ENCODE measurements at regions not wholly inside any gene's neighbourhood (a gene's known extent, or its start where the extent isn't known, plus 50 kb on each side); places are given as distances from the start of the nearest gene placed in this dataset.
"Not testable (repeated sequence)": the region's sequence is repeated elsewhere in the genome, so short reads cannot be mapped to it uniquely, and the experiment has no call there.

DNA sequence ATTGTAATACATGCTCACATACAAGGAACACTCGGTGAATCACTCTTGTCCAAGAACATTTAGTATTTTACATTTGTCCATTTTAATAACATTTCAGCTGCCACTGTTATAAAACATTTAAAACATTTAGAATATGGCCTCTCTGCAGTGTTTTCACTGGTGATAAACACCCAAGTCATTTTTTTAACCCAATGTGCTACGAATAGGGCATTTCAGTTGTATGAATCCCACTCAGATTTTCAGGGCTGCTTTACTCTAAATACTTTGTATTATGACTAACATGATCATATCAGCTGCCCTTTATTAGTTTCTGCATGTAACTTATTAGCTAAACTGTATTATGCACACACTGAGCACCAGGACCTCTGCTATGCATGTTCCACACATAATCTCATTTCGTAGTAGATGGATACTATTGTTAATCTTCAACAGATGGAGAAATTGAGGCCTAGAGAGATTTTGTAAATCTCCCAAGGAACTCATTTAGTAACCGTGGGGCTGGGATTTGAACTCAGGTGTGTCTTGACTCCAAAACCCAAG, 148.6 kb upstream of the CDIN1 start:
- no peak for DNase-seq

DNA sequence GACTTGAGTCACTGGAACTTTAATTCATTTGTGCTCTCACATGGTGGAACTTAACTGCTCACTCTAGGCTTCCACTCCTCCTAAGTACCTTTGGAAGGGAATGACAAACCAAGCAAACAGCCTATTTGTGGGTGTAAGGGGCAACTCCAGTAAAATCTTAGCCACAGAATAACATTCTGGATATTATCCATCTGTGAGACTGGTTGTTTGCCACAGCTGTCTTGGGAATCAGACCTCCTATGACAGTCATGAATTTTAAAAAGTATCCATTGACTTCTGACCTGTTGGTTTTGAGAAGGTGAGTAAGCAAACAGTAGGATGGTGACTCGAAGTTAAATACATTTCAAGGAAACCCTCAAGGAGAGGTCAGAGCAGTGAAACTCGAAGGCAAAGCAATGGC, 147.3 kb upstream of the CDIN1 start:
- no peak for DNase-seq

- no peak for DNase-seq
Observed at GRCh38 chr15:36434177-36434576, 145.2 kb upstream of the CDIN1 start.

DNA sequence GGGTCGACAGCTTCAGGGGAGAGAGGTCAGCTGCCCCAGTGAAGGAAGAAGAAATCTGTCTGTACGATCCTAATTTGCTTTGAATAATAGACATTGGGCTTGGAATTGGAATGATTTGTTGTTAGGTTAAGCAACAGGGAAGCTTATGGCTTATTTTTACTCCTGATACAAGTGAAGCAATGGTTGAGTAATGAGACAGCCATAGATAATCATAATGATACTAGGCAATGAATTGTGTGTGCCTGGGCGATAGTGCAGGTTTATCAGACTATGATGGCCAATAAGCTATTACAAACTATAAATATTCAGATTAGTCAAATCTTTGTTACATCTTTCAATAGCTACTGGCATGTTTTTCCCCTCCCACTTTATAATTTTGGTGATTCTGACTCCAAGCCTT, 140.9 kb upstream of the CDIN1 start:
- no peak for DNase-seq

GRCh38 chr15:36447373-36447772, 132.1 kb upstream of the CDIN1 start:
- no peak for DNase-seq

GRCh38 chr15:36448418-36448817, 131.0 kb upstream of the CDIN1 start:
- no peak for DNase-seq

DNA sequence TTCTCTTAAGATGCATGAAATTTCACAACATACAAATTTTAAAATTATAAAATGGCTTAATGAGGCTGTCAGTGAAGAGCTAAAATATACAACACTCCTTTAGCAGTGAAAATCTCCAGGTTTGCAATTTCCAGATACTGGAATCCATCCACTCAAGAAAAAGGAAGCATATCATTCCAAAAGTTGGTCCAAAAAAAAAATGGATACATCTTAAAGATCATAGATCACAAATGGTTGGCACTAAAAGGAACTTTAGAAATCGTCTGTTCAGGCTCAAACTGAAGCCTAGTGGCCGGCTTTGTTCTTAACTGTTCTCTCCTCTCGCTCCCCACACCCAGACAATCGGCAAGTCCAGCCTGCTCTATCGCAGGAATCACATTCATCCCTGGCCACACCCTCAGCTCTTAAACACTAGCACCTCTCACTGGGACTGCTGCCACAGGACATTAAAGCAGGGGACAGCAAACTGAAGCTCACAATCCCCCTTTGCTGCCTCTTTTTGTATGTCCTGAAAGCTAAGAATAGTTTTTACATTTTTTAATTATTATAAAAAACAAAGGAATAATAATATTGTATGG, 130.3 kb upstream of the CDIN1 start:
- no peak for DNase-seq

DNA sequence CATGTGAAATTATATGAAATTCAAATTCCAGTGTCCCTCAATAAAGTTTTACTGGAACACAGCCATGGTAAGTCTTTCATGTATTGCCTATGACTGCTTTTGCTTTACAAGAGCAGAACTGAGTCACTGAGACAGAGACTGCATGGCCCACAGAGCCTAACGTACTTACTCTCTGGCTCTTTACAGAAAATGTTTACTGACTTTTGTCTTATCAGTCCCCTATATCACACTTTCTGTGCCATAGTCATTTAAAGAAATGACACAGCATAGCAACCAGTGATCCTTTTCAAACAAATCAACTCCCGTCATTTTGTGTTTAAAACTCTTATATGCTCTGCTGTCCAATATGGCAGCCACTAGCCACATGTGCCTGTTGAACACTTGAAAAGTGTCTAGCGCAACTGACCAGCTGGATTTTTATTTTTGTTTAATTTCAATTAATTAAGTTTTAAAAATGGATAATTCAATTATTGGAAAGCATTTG, 129.7 kb upstream of the CDIN1 start:
- no peak for DNase-seq

GRCh38 chr15:36454244-36454643, 125.2 kb upstream of the CDIN1 start:
- not testable (repeated sequence) for DNase-seq

DNA sequence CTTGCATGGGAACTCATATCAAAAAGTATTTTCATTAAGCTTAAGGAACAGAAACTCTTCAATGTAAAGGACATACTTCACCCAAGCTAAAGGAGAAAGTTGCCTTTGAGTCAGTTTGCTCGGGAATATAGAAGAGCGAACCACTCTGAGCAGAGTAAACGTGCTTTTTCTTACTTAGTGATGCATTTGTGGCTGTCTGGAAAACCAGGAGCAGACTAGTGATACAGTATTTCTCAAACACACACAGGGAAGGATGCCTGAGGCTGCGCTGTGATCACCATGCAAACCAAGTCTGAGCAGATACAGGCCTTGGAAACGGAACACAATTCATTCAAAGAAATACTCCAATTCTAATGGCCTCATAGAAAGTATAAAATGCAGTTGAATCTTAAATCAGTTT, 121.0 kb upstream of the CDIN1 start:
- no peak for DNase-seq

DNA sequence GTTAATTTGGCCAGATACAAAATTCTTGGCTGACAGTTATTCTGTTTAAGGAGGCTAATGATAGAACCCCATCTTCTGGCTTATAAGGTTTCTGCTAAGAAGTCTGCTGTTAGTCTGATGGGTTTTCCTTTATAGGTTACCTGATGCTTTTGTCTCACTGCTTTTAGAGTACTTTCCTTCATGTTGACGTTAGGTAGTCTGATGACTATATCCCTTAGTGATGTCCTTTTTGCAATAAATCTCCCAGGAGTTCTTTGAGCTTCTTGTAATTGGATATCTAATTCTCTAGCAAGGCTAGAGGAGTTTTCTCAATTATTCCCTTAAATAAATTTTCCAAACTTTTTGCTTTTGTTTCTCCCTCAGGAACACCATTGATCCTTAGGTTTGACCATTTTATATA, 114.1 kb upstream of the CDIN1 start:
- DNase-seq: no peak

DNA sequence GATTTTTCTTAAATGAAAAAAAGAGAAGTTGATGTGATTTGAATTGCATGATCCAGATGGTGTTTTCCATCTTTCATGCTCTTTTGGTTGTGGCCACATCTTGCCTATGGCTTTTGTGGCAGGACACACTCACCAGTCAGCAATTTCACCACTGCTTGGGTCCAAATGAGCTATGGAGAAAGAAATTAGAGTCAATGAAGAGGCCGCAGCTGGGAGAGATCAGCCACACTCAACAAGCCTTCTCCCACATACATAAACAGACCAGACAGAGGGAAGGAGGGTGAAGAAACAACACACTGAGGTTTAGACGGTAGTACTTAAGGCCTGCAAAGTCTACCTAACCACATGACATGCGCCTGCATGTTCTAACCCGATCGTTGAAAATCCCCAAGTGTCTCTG, 110.7 kb upstream of the CDIN1 start:
- DNase-seq: no peak

DNA sequence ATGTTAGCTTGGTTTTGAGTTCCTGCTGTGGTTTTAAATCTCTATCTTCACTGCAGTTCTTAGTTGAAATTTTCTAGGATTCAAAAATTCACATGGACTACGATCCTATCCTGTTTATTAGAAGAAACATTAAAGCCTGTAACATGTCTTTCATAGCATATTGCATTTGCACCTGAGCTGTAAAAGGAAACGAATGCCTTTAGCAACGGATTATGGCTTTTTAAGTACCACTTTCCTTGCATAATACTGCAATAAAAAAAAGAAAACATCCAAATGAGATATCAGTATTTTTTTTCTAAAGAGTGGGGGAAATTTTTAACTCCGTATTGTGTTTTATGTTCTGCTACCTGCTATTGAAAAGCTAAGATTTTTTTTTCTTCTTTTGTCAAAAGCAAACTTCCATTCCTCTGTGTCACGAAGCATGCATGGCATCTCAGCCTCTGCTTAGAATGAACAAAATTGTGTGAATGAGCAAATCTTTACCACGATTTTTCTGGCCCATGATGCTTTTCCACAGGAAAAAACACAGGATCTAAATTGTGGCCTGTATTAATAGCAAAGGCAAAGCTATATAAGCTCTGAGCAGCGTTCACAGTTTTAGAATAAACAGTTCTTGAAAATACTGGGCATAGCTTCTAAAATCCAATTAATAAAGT, 110.0 kb upstream of the CDIN1 start:
- DNase-seq: no peak

DNA sequence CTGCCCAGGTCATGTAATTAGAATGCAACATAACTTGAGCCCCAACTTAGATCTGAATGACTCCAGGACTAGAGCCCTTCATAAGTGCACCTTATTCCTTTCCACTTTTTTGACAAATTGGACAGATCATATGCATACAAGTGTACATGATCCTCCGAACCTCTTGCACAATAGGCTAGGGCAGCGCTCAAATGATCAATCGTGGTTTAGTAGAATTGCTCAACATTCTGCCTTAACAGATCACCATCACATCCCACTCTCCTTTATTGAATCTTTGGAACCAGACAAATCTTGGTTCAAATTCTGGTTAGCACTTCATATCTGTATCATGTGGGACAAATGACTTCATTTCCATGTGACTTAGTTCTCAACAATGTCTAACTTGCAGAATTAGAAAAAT, 106.8 kb upstream of the CDIN1 start:
- no peak for DNase-seq

DNA sequence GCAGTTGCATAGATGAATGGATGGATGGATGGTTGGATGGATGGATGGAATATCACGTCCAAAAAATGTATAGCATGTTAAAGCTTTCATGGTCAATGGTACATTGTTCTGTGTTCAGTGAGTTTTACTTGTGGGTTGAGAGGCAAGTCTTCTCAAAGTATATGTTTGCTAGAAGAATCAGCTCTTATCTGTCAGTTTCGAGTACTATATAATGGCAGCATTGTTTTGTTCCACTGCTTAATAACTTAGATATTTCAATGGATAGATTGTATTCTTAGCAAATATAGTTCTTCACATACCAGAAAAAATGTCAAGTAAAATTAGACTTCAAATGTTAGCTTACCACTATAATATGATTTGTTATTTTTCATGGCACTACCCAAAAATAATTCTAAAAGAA, 100.9 kb upstream of the CDIN1 start:
- DNase-seq: no peak

GRCh38 chr15:36479200-36479896, 100.1 kb upstream of the CDIN1 start:
- DNase-seq: no peak

- DNase-seq: no peak
Observed at GRCh38 chr15:36481156-36481555, 98.3 kb upstream of the CDIN1 start.

DNA sequence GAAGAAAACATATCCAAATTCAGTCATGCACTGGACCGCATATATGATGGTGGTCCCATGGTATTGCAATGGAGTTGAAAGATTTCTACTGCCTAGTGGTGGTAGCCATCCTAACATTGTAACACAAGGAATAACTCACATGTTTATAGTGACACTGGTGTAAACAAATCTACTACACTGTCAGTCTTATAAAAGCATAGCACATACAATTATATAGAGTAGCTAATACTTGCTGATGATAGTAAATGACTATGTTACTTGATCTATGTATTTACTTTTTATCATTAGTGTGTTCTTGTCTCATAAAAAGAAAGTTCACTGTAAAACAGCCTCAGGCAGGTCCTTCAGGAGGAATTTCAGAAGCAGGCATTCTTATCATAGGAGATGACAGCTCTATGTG, 96.0 kb upstream of the CDIN1 start:
- DNase-seq: no peak

GRCh38 chr15:36484038-36484778, 95.2 kb upstream of the CDIN1 start:
- no peak for DNase-seq

- no peak for DNase-seq
Observed at GRCh38 chr15:36491912-36492311, 87.5 kb upstream of the CDIN1 start.

- DNase-seq: no peak
Observed at GRCh38 chr15:36495456-36495991, 83.9 kb upstream of the CDIN1 start.

GRCh38 chr15:36497901-36498300, 81.5 kb upstream of the CDIN1 start:
- DNase-seq: no peak

DNA sequence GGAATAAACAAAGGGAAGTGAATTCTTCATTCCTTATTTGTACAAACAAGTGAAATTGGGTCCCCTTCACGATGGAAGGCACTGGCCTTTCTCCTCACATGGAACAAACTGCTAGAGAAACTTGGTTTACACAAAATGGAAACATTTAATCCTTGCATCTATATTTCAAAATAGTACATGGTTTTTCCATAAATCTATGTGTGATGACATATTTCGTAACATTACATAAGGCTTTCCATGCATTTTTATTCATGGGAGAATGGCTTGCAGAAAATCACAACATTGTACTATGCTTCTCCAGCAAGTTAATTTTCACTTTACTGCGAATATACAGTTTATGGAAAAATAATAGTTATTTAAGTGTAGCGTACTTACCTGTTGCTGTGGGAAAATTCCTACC, 81.0 kb upstream of the CDIN1 start:
- no peak for DNase-seq
